ENCODE measurements at regions not wholly inside any gene's neighbourhood (a gene's known extent, or its start where the extent isn't known, plus 50 kb on each side); places are given as distances from the start of the nearest gene placed in this dataset.
A peak's percentile ranks its signal among the peaks of the same experiment; 100 is the strongest.

- DNase-seq (ENCODE audit: low read depth in 1 of 2, low spot score in 2 of 2) = no peak
- H3K27me3 ChIP-seq (replicated peaks) = peaks cover 7% of the 10 kb centered on the region; the same call in 1 of the 2 replicates
- H3K4me3 ChIP-seq = no peak overlapping the region
- H3K27ac ChIP-seq = no peak overlapping the region
- H3K9me3 ChIP-seq (replicated peaks) = no peaks in the 10 kb centered on the region
- no peaks in the 10 kb centered on the region for H3K4me1 ChIP-seq (replicated peaks)
- no peaks in the 10 kb centered on the region for H3K36me3 ChIP-seq
Observed at GRCh38 chr15:101590785-101591184, 61.4 kb downstream of the TM2D3 start.

GRCh38 chr15:101583284-101583683 lies 68.9 kb downstream of the TM2D3 start:
- Histone ChIP-seq H3K27me3 (replicated peaks) (no peaks in the 10 kb centered on the region), H3K27ac (no peak overlapping the region), H3K4me1 (replicated peaks) (peaks cover 19% of the 10 kb centered on the region), H3K36me3 (no peaks in the 10 kb centered on the region), H3K9me3 (replicated peaks) (no peaks in the 10 kb centered on the region), H3K4me3 (no peak overlapping the region)
- DNase-seq (ENCODE audit: low read depth in 1 of 2, low spot score in 2 of 2) = no peak

- Histone ChIP-seq H3K27ac (peak overlapping the region; percentile 26; the same call in 1 of the 2 replicates), H3K4me3 (no peak overlapping the region), H3K4me1 (replicated peaks) (peaks cover 26% of the 10 kb centered on the region), H3K36me3 (no peaks in the 10 kb centered on the region), H3K9me3 (replicated peaks) (no peaks in the 10 kb centered on the region), H3K27me3 (replicated peaks) (no peaks in the 10 kb centered on the region)
- no peak for DNase-seq (ENCODE audit: low read depth in 1 of 2, low spot score in 2 of 2)
Observed at GRCh38 chr15:101580431-101580830, 71.8 kb downstream of the TM2D3 start.

- no peaks in the 10 kb centered on the region for H3K36me3 ChIP-seq
- no peaks in the 10 kb centered on the region for H3K27me3 ChIP-seq (replicated peaks)
- peak overlapping the region; percentile 65 for H3K27ac ChIP-seq
- no peaks in the 10 kb centered on the region for H3K9me3 ChIP-seq (replicated peaks)
- H3K4me1 ChIP-seq (replicated peaks) = peaks cover 31% of the 10 kb centered on the region
- no peak overlapping the region for H3K4me3 ChIP-seq
- peak; percentile 73 to 91 for DNase-seq (ENCODE audit: low read depth in 1 of 2, low spot score in 2 of 2)
Observed at GRCh38 chr15:101579631-101580163, 72.5 kb downstream of the TM2D3 start.

GRCh38 chr15:101578443-101578894 lies 73.7 kb downstream of the TM2D3 start:
- H3K27me3 ChIP-seq (replicated peaks) = no peaks in the 10 kb centered on the region
- H3K27ac ChIP-seq = no peak overlapping the region
- H3K9me3 ChIP-seq (replicated peaks) = no peaks in the 10 kb centered on the region
- peaks cover 41% of the 10 kb centered on the region for H3K4me1 ChIP-seq (replicated peaks)
- no peak overlapping the region for H3K4me3 ChIP-seq
- peak in 1 of 2 experiments; percentile 51 for DNase-seq (ENCODE audit: low read depth in 1 of 2, low spot score in 2 of 2)
- H3K36me3 ChIP-seq = no peaks in the 10 kb centered on the region

GRCh38 chr15:101573951-101574350 lies 78.2 kb downstream of the TM2D3 start:
- no peaks in the 10 kb centered on the region for H3K36me3 ChIP-seq
- no peaks in the 10 kb centered on the region for H3K27me3 ChIP-seq (replicated peaks)
- H3K4me3 ChIP-seq = no peak overlapping the region
- peaks cover 38% of the 10 kb centered on the region for H3K4me1 ChIP-seq (replicated peaks)
- no peak for DNase-seq (ENCODE audit: low read depth in 1 of 2, low spot score in 2 of 2)
- H3K27ac ChIP-seq = no peak overlapping the region
- H3K9me3 ChIP-seq (replicated peaks) = no peaks in the 10 kb centered on the region

GRCh38 chr15:101570241-101570640 lies 80.7 kb upstream of the PCSK6 start:
- Histone ChIP-seq H3K9me3 (replicated peaks) (no peaks in the 10 kb centered on the region), H3K27me3 (replicated peaks) (no peaks in the 10 kb centered on the region), H3K36me3 (no peaks in the 10 kb centered on the region), H3K27ac (no peak overlapping the region), H3K4me3 (no peak overlapping the region), H3K4me1 (replicated peaks) (peaks cover 37% of the 10 kb centered on the region)
- no peak for DNase-seq (ENCODE audit: low read depth in 1 of 2, low spot score in 2 of 2)

- no peak for DNase-seq (ENCODE audit: low read depth in 1 of 2, low spot score in 2 of 2)
- no peaks in the 10 kb centered on the region for H3K9me3 ChIP-seq (replicated peaks)
- no peaks in the 10 kb centered on the region for H3K27me3 ChIP-seq (replicated peaks)
- H3K4me1 ChIP-seq (replicated peaks) = peaks cover 28% of the 10 kb centered on the region
- 0 out of 2 replicates have a peak overlapping the region, but pooled peaks have one; percentile 31 for H3K27ac ChIP-seq
- no peak overlapping the region for H3K4me3 ChIP-seq
- no peaks in the 10 kb centered on the region for H3K36me3 ChIP-seq
Observed at GRCh38 chr15:101568821-101569555, 79.5 kb upstream of the PCSK6 start.

GRCh38 chr15:101568309-101568708 lies 78.8 kb upstream of the PCSK6 start:
- Histone ChIP-seq H3K9me3 (replicated peaks) (no peaks in the 10 kb centered on the region; the same call in 1 of the 2 replicates), H3K27me3 (replicated peaks) (no peaks in the 10 kb centered on the region), H3K36me3 (no peaks in the 10 kb centered on the region), H3K4me1 (replicated peaks) (peaks cover 25% of the 10 kb centered on the region), H3K27ac (peak overlapping the region; percentile 31; the same call in 1 of the 2 replicates), H3K4me3 (no peak overlapping the region)
- DNase-seq (ENCODE audit: low read depth in 1 of 2, low spot score in 2 of 2) = no peak

- Histone ChIP-seq H3K36me3 (no peaks in the 10 kb centered on the region), H3K27me3 (replicated peaks) (no peaks in the 10 kb centered on the region), H3K4me1 (replicated peaks) (peaks cover 25% of the 10 kb centered on the region), H3K9me3 (replicated peaks) (no peaks in the 10 kb centered on the region; the same call in 1 of the 2 replicates), H3K4me3 (no peak overlapping the region), H3K27ac (no peak overlapping the region)
- DNase-seq (ENCODE audit: low read depth in 1 of 2, low spot score in 2 of 2) = no peak
Observed at GRCh38 chr15:101566748-101567488, 77.4 kb upstream of the PCSK6 start.

- no peaks in the 10 kb centered on the region for H3K36me3 ChIP-seq
- H3K27ac ChIP-seq = no peak overlapping the region
- DNase-seq (ENCODE audit: low read depth in 1 of 2, low spot score in 2 of 2) = no peak
- no peak overlapping the region for H3K4me3 ChIP-seq
- H3K9me3 ChIP-seq (replicated peaks) = no peaks in the 10 kb centered on the region; the same call in 1 of the 2 replicates
- H3K27me3 ChIP-seq (replicated peaks) = no peaks in the 10 kb centered on the region
- peaks cover 24% of the 10 kb centered on the region for H3K4me1 ChIP-seq (replicated peaks)
Observed at GRCh38 chr15:101565377-101565776, 75.9 kb upstream of the PCSK6 start.

- no peaks in the 10 kb centered on the region; the same call in 1 of the 2 replicates for H3K9me3 ChIP-seq (replicated peaks)
- H3K36me3 ChIP-seq = no peaks in the 10 kb centered on the region
- no peak overlapping the region for H3K27ac ChIP-seq
- no peak for DNase-seq (ENCODE audit: low read depth in 1 of 2, low spot score in 2 of 2)
- no peaks in the 10 kb centered on the region for H3K27me3 ChIP-seq (replicated peaks)
- H3K4me1 ChIP-seq (replicated peaks) = peaks cover 4% of the 10 kb centered on the region
- H3K4me3 ChIP-seq = no peak overlapping the region
Observed at GRCh38 chr15:101563176-101563796, 73.8 kb upstream of the PCSK6 start.

GRCh38 chr15:101562428-101563059 lies 73.0 kb upstream of the PCSK6 start:
- no peak overlapping the region for H3K4me3 ChIP-seq
- H3K36me3 ChIP-seq = no peaks in the 10 kb centered on the region
- peak in 1 of 2 experiments; percentile 34 for DNase-seq (ENCODE audit: low read depth in 1 of 2, low spot score in 2 of 2)
- H3K27ac ChIP-seq = no peak overlapping the region
- no peaks in the 10 kb centered on the region; the same call in 1 of the 2 replicates for H3K9me3 ChIP-seq (replicated peaks)
- no peaks in the 10 kb centered on the region for H3K27me3 ChIP-seq (replicated peaks)
- no peaks in the 10 kb centered on the region for H3K4me1 ChIP-seq (replicated peaks)

All from SJSA1 (cell line).